Muscle layer of duodenum (tissue), 2 donors: ENCODE measurements at regions not wholly inside any gene's neighbourhood (a gene's known extent, or its start where the extent isn't known, plus 50 kb on each side); places are given as distances from the start of the nearest gene placed in this dataset.
"Not testable (repeated sequence)": the region's sequence is repeated elsewhere in the genome, so short reads cannot be mapped to it uniquely, and the experiment has no call there.

ENCODE experiments used
- H3K27ac ChIP-seq: one replicate; pipeline ENCODE4 v1.7.0; 2013; ENCODE audit warnings: mild to moderate bottlenecking, low read length
- H3K27me3 ChIP-seq: one replicate; pipeline ENCODE4 v1.7.0; 2013; ENCODE audit warnings: low read depth, mild to moderate bottlenecking, control low read depth, low read length
- H3K36me3 ChIP-seq, 2 donors: one replicate each; pipeline ENCODE4 v1.7.0; 2013; ENCODE audit warnings: low read length in 2 of 2, control low read depth in 1 of 2, mild to moderate bottlenecking in 1 of 2; ENCODE audit not compliant: insufficient read depth in 2 of 2, control insufficient read depth in 1 of 2
- H3K4me1 ChIP-seq, 2 donors: one replicate each; pipeline ENCODE4 v1.7.0; 2013; ENCODE audit warnings: low read length in 2 of 2, mild to moderate bottlenecking in 2 of 2, control low read depth in 1 of 2, moderate library complexity in 1 of 2; ENCODE audit not compliant: insufficient read depth in 2 of 2, control insufficient read depth in 1 of 2
- H3K4me3 ChIP-seq, 2 donors: one replicate each; pipeline ENCODE4 v1.7.0; 2013; ENCODE audit warnings: low read length in 2 of 2, low read depth in 1 of 2, mild to moderate bottlenecking in 1 of 2
- H3K9me3 ChIP-seq, 2 donors: one replicate each; pipeline ENCODE4 v1.7.0; 2013; ENCODE audit warnings: low read length in 2 of 2, control low read depth in 1 of 2, mild to moderate bottlenecking in 1 of 2; ENCODE audit not compliant: control insufficient read depth in 1 of 2
- donor health status: healthy.

DNA sequence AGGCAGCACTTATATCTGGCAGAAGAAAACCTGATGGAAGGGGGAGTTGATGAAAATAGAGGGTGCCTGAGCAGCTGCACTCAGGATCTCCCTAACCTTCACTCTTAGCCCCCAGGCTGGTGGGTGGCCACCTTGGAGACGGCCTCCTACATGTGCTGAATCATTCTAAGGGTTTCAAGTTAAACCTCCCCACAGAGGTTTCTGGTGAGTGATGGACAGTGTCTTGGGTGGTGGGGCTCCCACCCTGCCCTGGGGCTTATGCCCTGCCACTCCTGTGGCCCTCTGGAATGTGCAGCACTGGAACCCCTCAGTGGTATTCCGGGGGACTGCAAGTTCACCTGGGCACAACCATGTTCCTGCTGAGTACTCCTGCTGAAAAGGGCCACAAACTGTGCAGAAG lies 357.2 kb downstream of the CD83 start:
- H3K27ac ChIP-seq = no peak overlapping the region
- H3K9me3 ChIP-seq = no peaks in the 10 kb centered on the region

DNA sequence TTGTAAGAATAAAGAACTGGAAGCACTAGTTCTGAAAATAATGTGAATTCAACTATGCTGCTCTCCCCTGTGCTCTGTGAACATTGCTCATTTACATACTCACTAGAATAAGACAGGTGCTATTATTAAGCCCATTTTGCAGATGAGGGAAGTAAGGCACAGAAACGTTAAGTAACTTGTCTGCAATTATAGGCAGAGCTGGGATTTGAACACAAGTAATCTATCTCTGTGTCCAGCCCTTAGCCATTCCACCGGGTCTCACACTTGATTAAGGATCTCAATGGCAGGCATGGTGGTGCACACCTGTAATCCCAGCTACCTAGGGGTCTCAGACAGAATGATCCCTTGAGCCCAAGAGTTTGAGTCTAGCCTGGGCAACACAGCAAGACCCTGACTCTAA lies 357.7 kb downstream of the CD83 start:
- H3K9me3 ChIP-seq = no peaks in the 10 kb centered on the region
- no peak overlapping the region for H3K4me3 ChIP-seq
- peaks cover 8 to 11% of the 10 kb centered on the region in 2 donors for H3K4me1 ChIP-seq
- H3K36me3 ChIP-seq = no peaks in the 10 kb centered on the region
- H3K27me3 ChIP-seq = no peaks in the 10 kb centered on the region
- H3K27ac ChIP-seq = no peak overlapping the region

More for the DNA sequence above, 357.2 kb downstream of the CD83 start:
- Histone ChIP-seq H3K27me3 (no peaks in the 10 kb centered on the region), H3K4me3 (no peak overlapping the region), H3K36me3 (no peaks in the 10 kb centered on the region), H3K4me1 (peaks cover 8 to 11% of the 10 kb centered on the region in 2 donors)

DNA sequence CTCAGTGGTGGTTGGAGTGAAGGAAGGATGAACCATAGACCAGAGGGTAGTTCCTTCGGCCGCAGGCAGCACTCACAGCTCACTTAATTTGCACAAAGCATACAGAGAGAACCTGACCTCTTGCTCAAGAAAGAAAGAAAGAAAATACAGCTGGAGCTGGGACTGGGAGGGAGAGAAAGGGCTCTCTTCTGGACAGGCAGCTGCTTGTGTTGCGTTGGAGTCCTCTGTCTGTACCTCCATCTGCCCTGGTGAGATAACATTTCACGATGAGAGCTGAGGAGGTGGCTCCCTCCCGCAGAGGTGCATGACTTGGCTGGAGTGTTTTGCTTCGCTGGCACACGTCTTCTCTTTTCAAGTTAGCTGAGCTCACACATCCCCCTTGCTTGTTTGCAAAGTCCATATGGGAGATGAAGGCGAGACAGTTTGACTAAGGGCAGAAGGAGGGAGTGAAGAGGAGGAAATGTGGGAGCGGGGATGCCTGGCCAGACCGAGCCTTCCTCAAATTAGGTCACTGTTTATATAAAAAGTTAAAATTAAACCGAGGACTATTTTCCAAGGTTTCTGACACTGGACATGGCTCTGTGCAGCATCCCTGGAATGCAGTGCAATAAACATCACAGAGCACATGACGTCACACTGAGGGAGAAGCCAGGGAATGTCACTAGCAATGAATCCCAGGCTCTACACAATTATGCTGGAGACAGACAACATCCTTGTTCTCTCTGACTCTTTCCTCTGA lies 359.4 kb downstream of the CD83 start:
- H3K27me3 ChIP-seq = no peaks in the 10 kb centered on the region
- H3K4me1 ChIP-seq = peaks cover 8 to 11% of the 10 kb centered on the region in 2 donors
- H3K4me3 ChIP-seq = peak overlapping the region; percentile 13 to 27
- H3K27ac ChIP-seq = peak overlapping the region; percentile 79
- no peaks in the 10 kb centered on the region for H3K36me3 ChIP-seq
- H3K9me3 ChIP-seq = no peaks in the 10 kb centered on the region

DNA sequence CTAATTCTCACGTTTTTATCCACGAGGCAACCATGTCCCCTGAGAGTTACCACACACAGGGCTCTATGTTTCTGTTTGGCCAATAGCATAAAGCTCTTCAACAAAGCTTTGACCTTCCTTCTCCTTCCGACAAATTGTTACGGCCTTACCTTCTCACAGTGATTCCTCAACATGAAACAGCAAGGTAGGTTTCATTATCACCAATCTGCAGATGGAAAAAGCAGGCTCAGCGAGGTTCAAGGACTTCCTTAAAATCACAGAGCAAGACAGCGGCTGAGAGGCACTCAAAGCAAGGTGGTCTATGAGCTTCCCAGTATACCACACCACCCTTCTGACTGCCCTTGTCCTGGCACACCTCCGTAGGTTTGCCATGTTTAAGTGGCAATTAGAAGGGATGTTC lies 360.0 kb downstream of the CD83 start:
- Histone ChIP-seq H3K27ac (peak overlapping the region; percentile 79), H3K27me3 (no peaks in the 10 kb centered on the region), H3K4me3 (no peak overlapping the region), H3K36me3 (no peaks in the 10 kb centered on the region), H3K9me3 (no peaks in the 10 kb centered on the region), H3K4me1 (peaks cover 8 to 11% of the 10 kb centered on the region in 2 donors)

DNA sequence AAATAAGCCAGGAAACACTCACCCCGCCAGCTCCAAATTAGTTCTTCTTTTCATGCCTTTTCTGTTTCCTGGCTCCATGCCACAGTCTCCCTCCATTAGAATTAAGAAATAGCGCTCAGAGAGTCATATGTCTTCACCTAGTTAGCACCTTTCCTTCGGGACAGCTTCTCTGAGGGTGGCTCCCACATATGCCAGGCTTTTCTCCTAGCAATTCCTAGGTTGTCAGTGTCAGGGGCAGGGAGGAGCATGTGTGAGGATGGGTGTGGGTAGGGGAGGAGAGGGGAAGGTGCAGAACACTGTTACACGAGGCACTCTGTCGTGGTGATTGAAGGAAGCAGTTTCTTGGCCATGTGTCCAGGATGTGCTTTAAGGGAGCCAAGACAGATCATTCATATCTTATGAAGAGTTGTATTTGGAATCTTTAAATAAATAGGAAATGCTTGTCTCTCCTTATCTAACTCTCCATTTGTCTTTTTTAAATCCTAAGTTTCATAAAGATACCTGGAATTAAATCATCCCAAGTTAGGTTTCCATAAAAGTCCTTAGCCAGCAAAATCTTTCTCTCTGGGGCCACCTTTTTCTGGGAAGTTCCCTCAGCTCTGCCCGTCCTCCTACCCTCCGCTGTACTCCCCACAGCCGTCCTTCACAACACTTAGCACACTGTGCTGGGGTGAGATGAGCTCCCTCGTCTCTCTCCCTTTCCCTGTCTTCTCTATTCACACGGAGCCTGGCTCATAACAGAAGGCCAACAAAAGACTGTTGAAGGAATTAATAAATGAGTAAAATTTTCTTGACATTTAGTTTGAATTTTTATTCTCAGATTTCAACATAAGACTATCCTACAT lies 361.0 kb downstream of the CD83 start:
- Histone ChIP-seq H3K27me3 (no peaks in the 10 kb centered on the region), H3K27ac (no peak overlapping the region), H3K4me1 (peaks cover 8 to 11% of the 10 kb centered on the region in 2 donors), H3K36me3 (no peaks in the 10 kb centered on the region), H3K4me3 (no peak overlapping the region), H3K9me3 (no peaks in the 10 kb centered on the region)

DNA sequence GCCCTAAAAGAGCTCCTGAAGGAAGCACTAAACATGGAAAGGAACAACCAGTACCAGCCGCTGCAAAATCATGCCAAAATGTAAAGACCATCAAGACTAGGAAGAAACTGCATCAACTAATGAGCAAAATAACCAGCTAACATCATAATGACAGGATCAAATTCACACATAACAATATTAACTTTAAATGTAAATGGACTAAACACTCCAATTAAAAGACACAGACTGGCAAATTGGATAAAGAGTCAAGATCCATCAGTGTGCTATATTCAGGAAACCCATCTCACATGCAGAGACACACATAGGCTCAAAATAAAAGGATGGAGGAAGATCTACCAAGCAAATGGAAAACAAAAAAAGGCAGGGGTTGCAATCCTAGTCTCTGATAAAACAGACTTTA lies 364.4 kb downstream of the CD83 start:
- not testable (repeated sequence) for H3K4me1 ChIP-seq, H3K4me3 ChIP-seq, H3K27ac ChIP-seq, H3K36me3 ChIP-seq, H3K27me3 ChIP-seq, H3K9me3 ChIP-seq

DNA sequence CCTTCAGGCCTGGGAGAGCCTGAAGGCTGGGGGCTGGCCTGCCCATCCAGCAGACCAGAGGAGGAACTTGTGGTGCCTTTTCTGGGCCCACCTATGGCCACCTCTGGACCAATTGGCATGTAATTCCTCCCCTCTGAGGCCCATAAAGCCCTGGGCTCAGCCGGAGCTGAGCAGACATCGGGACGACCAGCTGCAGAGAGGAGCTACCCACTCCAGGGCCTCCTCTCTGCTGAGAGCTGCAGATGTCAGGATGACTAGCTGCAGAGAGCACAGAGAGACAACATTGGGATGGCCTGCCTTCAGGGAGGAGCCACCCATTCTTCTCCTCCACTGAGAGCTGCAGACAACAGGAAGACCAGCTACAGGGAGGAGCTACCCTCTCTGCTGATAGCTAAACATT lies 370.1 kb downstream of the CD83 start:
- Histone ChIP-seq H3K4me3 (no peak overlapping the region), H3K9me3 (no peaks in the 10 kb centered on the region), H3K27ac (no peak overlapping the region), H3K27me3 (no peaks in the 10 kb centered on the region), H3K36me3 (no peaks in the 10 kb centered on the region), H3K4me1 (no peaks in the 10 kb centered on the region)

DNA sequence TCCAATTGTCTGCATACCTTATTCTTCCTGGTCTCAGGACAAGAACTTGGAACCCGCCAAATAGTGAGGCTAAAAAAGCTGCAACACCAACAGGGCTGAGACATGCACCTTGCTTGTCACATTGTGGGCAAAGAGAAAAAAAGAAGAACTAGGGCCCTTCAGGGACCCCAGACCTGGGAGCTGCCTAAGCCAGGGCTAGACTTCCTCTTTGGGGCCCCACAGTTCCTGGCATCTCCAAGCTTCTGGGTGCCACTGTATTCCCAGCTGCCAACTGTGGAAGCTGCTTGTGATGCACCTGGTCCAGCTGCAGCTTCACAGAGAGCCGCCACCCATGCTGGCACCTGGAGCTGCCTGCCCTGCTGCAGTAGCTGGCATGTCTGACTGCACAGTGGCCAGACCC lies 370.6 kb downstream of the CD83 start:
- Histone ChIP-seq H3K4me3 (no peak overlapping the region), H3K27ac (no peak overlapping the region), H3K27me3 (no peaks in the 10 kb centered on the region)

DNA sequence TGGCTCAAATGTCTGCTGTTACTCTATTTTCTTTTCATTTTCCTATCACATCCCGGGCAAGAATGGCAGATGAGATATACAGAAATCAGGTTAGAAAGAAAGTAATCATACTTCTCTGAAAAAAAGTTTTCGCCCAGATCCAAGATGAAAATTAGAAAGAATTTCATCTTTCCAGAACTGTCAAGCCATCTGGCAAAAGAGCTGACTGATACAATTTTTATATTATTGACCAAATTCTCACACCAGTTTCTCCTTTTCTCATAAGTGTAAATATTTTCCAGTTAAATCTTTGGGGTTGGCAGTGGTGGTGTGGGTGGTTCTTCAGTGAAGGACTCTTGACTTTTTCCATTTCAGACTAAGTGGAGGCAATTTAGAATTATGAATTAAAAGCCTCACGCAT lies 371.9 kb downstream of the CD83 start:
- Histone ChIP-seq H3K4me3 (no peak overlapping the region), H3K9me3 (no peaks in the 10 kb centered on the region), H3K27me3 (no peaks in the 10 kb centered on the region), H3K27ac (no peak overlapping the region), H3K36me3 (no peaks in the 10 kb centered on the region), H3K4me1 (no peaks in the 10 kb centered on the region)

More for the DNA sequence above, 370.6 kb downstream of the CD83 start:
- Histone ChIP-seq H3K9me3 (no peaks in the 10 kb centered on the region), H3K4me1 (no peaks in the 10 kb centered on the region), H3K36me3 (no peaks in the 10 kb centered on the region)

DNA sequence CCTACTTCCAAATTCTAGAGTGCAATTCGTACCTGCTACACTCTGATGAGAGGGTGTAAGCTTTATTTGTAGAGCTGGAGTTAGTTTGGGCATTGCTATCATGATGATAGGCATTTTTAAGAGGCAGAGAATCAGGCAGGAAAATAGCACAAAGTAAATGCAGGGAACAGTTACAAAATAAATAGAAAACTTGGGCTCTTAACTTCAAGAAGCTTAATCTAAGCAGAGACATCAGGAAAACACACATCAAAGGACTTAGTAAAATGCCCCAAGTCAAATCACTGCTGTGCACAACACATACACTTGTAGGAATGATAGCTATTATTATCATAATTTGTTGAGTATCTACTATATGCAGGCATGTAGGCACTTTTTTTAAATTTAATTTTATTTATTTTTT lies 381.2 kb downstream of the CD83 start:
- H3K9me3 ChIP-seq = no peaks in the 10 kb centered on the region
- H3K4me1 ChIP-seq = no peaks in the 10 kb centered on the region
- no peak overlapping the region for H3K27ac ChIP-seq
- H3K27me3 ChIP-seq = no peaks in the 10 kb centered on the region
- H3K4me3 ChIP-seq = no peak overlapping the region
- H3K36me3 ChIP-seq = no peaks in the 10 kb centered on the region

DNA sequence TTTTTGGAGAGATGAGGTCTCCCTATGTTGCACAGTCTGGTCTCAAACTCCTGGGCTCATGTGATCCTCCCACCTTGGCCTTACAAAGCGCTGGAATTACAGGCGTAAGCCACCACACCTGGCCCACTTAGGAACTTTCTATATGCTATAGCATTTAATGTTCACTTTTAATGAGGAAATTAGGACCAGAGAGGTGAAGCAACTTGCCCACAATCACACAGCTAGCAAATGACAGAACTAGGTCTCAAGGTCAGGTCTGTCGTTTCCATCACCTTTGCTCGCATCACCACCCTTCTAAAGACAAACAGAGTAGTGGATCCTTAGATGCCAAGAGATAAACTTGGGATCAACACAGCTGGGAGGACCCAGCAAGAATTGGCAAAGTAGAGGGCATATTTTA lies 381.7 kb downstream of the CD83 start:
- no peaks in the 10 kb centered on the region for H3K36me3 ChIP-seq
- H3K27me3 ChIP-seq = no peaks in the 10 kb centered on the region
- no peak overlapping the region for H3K4me3 ChIP-seq
- H3K4me1 ChIP-seq = no peaks in the 10 kb centered on the region
- H3K27ac ChIP-seq = no peak overlapping the region
- no peaks in the 10 kb centered on the region for H3K9me3 ChIP-seq
